ENCODE measurements at regions not wholly inside any gene's neighbourhood (a gene's known extent, or its start where the extent isn't known, plus 50 kb on each side); places are given as distances from the start of the nearest gene placed in this dataset.

DNA sequence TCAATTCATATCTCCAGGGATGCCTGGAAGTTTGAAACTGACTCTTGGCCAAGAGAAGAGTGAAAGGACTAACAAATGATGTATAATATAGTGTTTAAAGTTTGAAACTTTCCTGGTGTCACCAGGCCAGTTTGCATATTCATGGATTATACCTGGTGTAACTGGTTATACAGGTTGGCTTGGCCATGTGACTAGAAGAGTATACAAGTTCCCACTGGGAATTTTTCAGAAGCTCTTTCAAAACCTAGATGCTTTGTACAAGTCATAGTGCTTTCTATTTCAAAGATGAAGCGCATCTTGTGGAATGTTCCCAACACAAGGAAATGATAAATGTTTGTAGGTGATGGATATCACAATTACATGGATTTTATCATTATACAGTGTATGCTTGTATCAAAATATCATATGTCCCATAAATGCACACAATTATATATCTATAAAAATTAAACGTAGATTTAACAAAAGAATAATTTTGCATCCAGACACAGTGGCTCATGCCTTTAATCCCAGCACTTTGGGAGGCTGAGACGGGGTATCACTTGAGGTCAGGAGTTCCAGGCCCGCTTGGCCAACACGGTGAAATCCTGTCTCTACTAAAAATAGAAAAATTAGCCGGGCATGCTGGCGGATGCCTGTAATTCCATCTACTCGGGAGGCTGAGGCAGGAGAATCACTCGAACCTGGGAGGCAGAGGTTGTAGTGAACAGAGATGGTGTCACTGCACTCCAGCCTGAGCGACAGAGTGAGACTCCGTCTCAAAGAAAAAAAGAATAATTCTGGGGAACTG lies 1420.2 kb downstream of the GRIK2 start:
- no peak for TF ChIP-seq ZNF274 (IDR thresholded peaks at IDR 0.05; ENCODE audit: low read depth, low read length)
- no peak for TF ChIP-seq YY1 (IDR thresholded peaks at IDR 0.05; ENCODE audit: insufficient read depth, insufficient read length)
